ENCODE measurements at regions not wholly inside any gene's neighbourhood (a gene's known extent, or its start where the extent isn't known, plus 50 kb on each side); places are given as distances from the start of the nearest gene placed in this dataset.

DNA sequence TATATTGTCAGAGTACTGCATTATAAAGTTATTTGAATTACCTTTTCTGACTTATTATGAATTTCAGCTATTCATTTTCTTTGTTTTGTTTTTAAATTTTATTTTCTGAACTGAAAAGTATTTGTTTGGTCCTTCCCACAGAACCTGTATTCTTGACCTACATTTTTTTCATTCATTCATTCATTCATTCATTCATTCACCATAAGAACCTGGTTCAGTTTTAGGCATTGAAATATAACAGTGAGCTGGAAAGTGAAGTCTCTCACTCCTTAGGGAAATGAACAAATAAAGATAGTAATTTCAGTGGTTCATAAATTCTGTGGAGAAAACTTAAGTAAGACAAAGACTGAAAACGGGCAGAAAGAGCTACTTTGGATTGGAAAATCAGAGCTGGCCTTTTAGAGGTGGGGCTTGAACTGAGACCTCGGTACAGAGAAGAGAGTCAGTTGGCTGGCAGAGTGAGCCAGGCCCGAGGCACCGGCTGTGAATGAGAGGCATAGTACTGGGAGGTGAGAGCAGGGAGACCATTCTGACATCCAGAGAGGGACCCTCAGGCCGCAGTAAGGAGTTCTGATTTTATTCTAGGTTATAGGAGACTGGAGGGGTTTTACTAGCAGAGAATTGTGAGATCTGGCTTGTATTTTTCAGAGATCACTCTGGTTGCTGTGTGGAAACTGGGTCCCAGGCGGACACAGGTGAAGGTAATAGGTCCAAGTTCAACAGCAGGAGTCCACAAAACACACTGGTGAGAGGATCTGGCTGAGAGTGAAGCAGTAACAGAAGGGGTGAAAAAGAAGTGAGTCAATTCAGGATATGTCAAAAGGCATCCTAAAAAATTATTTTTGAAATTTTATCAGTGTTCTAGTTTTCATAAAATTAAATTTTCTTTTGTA lies 75.8 kb upstream of the FN1 start:
- Histone ChIP-seq H3K27ac (ENCODE audit: low read depth in 1 of 2, low read length in 2 of 2) (peak overlapping the region; percentile 80 to 85), H3K36me3 (ENCODE audit: control insufficient read depth in 4 of 4, insufficient read depth in 3 of 4, low read depth in 1 of 4, low read length in 3 of 4) (no peaks in the 10 kb centered on the region), H3K9ac (ENCODE audit: low read depth in 1 of 2, low read length in 2 of 2) (peak overlapping the region in 1 of 2 donors; percentile 70), H3K4me3 (ENCODE audit: low read depth in 1 of 3, low read length in 3 of 3) (peak overlapping the region in 1 of 3 donors; percentile 12), H3K27me3 (ENCODE audit: control insufficient read depth in 4 of 4, insufficient read depth in 4 of 4, low read length in 3 of 4) (no peaks in the 10 kb centered on the region), H3K4me1 (ENCODE audit: control insufficient read depth in 4 of 4, insufficient read depth in 4 of 4, low read length in 3 of 4) (peaks cover 3 to 27% (median 19%) of the 10 kb centered on the region in 4 donors), H3K9me3 (ENCODE audit: control insufficient read depth in 4 of 4, low read length in 3 of 4) (no peaks in the 10 kb centered on the region)
- 38% methylated on average over 6 of the region's 6 CpGs for WGBS
- DNase-seq (ENCODE audit: low spot score): peak; percentile 35
- TF ChIP-seq, protein P1, sequence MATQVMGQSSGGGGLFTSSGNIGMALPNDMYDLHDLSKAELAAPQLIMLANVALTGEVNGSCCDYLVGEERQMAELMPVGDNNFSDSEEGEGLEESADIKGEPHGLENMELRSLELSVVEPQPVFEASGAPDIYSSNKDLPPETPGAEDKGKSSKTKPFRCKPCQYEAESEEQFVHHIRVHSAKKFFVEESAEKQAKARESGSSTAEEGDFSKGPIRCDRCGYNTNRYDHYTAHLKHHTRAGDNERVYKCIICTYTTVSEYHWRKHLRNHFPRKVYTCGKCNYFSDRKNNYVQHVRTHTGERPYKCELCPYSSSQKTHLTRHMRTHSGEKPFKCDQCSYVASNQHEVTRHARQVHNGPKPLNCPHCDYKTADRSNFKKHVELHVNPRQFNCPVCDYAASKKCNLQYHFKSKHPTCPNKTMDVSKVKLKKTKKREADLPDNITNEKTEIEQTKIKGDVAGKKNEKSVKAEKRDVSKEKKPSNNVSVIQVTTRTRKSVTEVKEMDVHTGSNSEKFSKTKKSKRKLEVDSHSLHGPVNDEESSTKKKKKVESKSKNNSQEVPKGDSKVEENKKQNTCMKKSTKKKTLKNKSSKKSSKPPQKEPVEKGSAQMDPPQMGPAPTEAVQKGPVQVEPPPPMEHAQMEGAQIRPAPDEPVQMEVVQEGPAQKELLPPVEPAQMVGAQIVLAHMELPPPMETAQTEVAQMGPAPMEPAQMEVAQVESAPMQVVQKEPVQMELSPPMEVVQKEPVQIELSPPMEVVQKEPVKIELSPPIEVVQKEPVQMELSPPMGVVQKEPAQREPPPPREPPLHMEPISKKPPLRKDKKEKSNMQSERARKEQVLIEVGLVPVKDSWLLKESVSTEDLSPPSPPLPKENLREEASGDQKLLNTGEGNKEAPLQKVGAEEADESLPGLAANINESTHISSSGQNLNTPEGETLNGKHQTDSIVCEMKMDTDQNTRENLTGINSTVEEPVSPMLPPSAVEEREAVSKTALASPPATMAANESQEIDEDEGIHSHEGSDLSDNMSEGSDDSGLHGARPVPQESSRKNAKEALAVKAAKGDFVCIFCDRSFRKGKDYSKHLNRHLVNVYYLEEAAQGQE (IDR thresholded peaks at IDR 0.05): no peak
- TF ChIP-seq, protein P2, sequence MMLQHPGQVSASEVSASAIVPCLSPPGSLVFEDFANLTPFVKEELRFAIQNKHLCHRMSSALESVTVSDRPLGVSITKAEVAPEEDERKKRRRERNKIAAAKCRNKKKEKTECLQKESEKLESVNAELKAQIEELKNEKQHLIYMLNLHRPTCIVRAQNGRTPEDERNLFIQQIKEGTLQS (IDR thresholded peaks at IDR 0.05): no peak
- no peak for TF ChIP-seq FOXA1 (IDR thresholded peaks at IDR 0.05)
- TF ChIP-seq, protein P3, sequence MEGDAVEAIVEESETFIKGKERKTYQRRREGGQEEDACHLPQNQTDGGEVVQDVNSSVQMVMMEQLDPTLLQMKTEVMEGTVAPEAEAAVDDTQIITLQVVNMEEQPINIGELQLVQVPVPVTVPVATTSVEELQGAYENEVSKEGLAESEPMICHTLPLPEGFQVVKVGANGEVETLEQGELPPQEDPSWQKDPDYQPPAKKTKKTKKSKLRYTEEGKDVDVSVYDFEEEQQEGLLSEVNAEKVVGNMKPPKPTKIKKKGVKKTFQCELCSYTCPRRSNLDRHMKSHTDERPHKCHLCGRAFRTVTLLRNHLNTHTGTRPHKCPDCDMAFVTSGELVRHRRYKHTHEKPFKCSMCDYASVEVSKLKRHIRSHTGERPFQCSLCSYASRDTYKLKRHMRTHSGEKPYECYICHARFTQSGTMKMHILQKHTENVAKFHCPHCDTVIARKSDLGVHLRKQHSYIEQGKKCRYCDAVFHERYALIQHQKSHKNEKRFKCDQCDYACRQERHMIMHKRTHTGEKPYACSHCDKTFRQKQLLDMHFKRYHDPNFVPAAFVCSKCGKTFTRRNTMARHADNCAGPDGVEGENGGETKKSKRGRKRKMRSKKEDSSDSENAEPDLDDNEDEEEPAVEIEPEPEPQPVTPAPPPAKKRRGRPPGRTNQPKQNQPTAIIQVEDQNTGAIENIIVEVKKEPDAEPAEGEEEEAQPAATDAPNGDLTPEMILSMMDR (IDR thresholded peaks at IDR 0.05; ENCODE audit: low read depth, low read length, missing input control): no peak
- TF ChIP-seq FOXA2 (IDR thresholded peaks at IDR 0.05): no peak
- peak; percentile 59 for TF ChIP-seq NR2F2 (IDR thresholded peaks at IDR 0.05)
- TF ChIP-seq RXRA (IDR thresholded peaks at IDR 0.05): peak; percentile 69 to 77
- TF ChIP-seq YY1 (IDR thresholded peaks at IDR 0.05): peak; percentile 39
- TF ChIP-seq SP1 (IDR thresholded peaks at IDR 0.05): peak; percentile 64
- TF ChIP-seq, protein P4, sequence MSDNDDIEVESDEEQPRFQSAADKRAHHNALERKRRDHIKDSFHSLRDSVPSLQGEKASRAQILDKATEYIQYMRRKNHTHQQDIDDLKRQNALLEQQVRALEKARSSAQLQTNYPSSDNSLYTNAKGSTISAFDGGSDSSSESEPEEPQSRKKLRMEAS (IDR thresholded peaks at IDR 0.05): no peak
- TF ChIP-seq EGR1 (IDR thresholded peaks at IDR 0.05; ENCODE audit: low read depth in 2 of 2): peak in 1 of 2 donors; percentile 22
- no peak for TF ChIP-seq GABPA (IDR thresholded peaks at IDR 0.05 in 1 of 2, conservative IDR thresholded peaks at IDR 0.05 in 1 of 2)
- TF ChIP-seq RAD21 (IDR thresholded peaks at IDR 0.05): peak; percentile 43 to 60
- TF ChIP-seq JUND (IDR thresholded peaks at IDR 0.05): peak in 1 of 2 donors; percentile 29
- TF ChIP-seq HNF4G (IDR thresholded peaks at IDR 0.05): peak; percentile 2
- TF ChIP-seq HNF4A (conservative IDR thresholded peaks at IDR 0.05): peak; percentile 90 to 92
- TF ChIP-seq, protein P5, sequence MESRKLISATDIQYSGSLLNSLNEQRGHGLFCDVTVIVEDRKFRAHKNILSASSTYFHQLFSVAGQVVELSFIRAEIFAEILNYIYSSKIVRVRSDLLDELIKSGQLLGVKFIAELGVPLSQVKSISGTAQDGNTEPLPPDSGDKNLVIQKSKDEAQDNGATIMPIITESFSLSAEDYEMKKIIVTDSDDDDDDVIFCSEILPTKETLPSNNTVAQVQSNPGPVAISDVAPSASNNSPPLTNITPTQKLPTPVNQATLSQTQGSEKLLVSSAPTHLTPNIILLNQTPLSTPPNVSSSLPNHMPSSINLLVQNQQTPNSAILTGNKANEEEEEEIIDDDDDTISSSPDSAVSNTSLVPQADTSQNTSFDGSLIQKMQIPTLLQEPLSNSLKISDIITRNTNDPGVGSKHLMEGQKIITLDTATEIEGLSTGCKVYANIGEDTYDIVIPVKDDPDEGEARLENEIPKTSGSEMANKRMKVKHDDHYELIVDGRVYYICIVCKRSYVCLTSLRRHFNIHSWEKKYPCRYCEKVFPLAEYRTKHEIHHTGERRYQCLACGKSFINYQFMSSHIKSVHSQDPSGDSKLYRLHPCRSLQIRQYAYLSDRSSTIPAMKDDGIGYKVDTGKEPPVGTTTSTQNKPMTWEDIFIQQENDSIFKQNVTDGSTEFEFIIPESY (IDR thresholded peaks at IDR 0.05): no peak
- TF ChIP-seq TAF1 (conservative IDR thresholded peaks at IDR 0.05): peak; percentile 28

All from liver (tissue), 8 donors.